Tibial artery (tissue), 4 donors: ENCODE measurements at regions not wholly inside any gene's neighbourhood (a gene's known extent, or its start where the extent isn't known, plus 50 kb on each side); places are given as distances from the start of the nearest gene placed in this dataset.

Source experiments
- DNase-seq, 2 donors: peaks; one replicate each; pipeline ENCODE4 v3.0.0-alpha.2; 2019
- H3K27ac ChIP-seq, 2 donors: fragments of 200-600 bp; sonication (generic) in 1 of 2; 1 replicate in 1 of 2; 2 replicates in 1 of 2; pipeline ENCODE4 v1.5.1; 2018 to 2019; ENCODE audit warnings: mild to moderate bottlenecking in 1 of 2
- H3K27me3 ChIP-seq, 2 donors: fragments of 200-600 bp; sonication (generic) in 1 of 2; one replicate each; pipeline versions ENCODE4 v1.5.1 to v1.6.0; 2016 to 2019
- H3K36me3 ChIP-seq, 3 donors: fragments of 200-600 bp; sonication (generic) in 2 of 3; one replicate each; pipeline ENCODE4 v1.5.1; 2016 to 2019; ENCODE audit warnings: mild to moderate bottlenecking in 2 of 3
- H3K4me1 ChIP-seq, 4 donors: fragments of 200-600 bp; sonication (generic) in 2 of 4; 1 replicate in 3 of 4; 2 replicates in 1 of 4; pipeline ENCODE4 v1.5.1; 2016 to 2019
- H3K4me3 ChIP-seq, 2 donors: fragments of 200-600 bp; sonication (generic) in 1 of 2; 1 replicate in 1 of 2; 2 replicates in 1 of 2; pipeline ENCODE4 v1.5.1; 2018 to 2019; ENCODE audit warnings: mild to moderate bottlenecking in 2 of 2
- H3K9me3 ChIP-seq, 3 donors: fragments of 200-600 bp; sonication (generic) in 1 of 3; one replicate each; pipeline ENCODE4 v1.5.1; 2016 to 2019
- CTCF ChIP-seq, 2 experiments: fragments of 200-600 bp in 1 of 2; fragments of 450-650 bp in 1 of 2; IDR thresholded peaks; one replicate each; pipeline ENCODE4 v1.5.1; 2017 to 2019; ENCODE audit warnings: antibody characterized with exemption in 2 of 2, mild to moderate bottlenecking in 1 of 2, moderate library complexity in 1 of 2
- intact Hi-C: fragments of 100-400 bp; cut with DNase I; formaldehyde crosslinking; loops from one replicate; pipeline ENCODE4 v1.15.0; 2023; ENCODE audit warnings: low total_unique reads

GRCh38 chr2:191601060-191601459 is 76.9 kb upstream of the NABP1 start:
- Histone ChIP-seq H3K4me1 (no peaks in the 10 kb centered on the region), H3K36me3 (no peaks in the 10 kb centered on the region), H3K4me3 (no peak overlapping the region), H3K27me3 (no peaks in the 10 kb centered on the region), H3K9me3 (no peaks in the 10 kb centered on the region), H3K27ac (no peak overlapping the region)
- intact Hi-C loops: no loop called here
- no peak for TF ChIP-seq CTCF (IDR thresholded peaks at IDR 0.05)
- DNase-seq: no peak

- Histone ChIP-seq H3K9me3 (no peaks in the 10 kb centered on the region), H3K27ac (no peak overlapping the region), H3K27me3 (no peaks in the 10 kb centered on the region), H3K36me3 (no peaks in the 10 kb centered on the region), H3K4me3 (no peak overlapping the region), H3K4me1 (no peaks in the 10 kb centered on the region)
- intact Hi-C loops: no loop called here
- DNase-seq: no peak
- TF ChIP-seq CTCF (IDR thresholded peaks at IDR 0.05): no peak
These were observed 73.8 kb upstream of the NABP1 start for GRCh38 chr2:191604154-191604553.

GRCh38 chr2:191607096-191607495 is 70.8 kb upstream of the NABP1 start:
- no peaks in the 10 kb centered on the region for H3K4me1 ChIP-seq
- H3K9me3 ChIP-seq: no peaks in the 10 kb centered on the region
- H3K27ac ChIP-seq: no peak overlapping the region
- no peaks in the 10 kb centered on the region for H3K27me3 ChIP-seq
- H3K36me3 ChIP-seq: no peaks in the 10 kb centered on the region
- intact Hi-C loops: no loop called here
- no peak for TF ChIP-seq CTCF (IDR thresholded peaks at IDR 0.05)
- no peak overlapping the region for H3K4me3 ChIP-seq
- DNase-seq: no peak

GRCh38 chr2:191610756-191611155 is 67.2 kb upstream of the NABP1 start:
- Histone ChIP-seq H3K4me3 (no peak overlapping the region), H3K4me1 (no peaks in the 10 kb centered on the region), H3K27me3 (no peaks in the 10 kb centered on the region), H3K9me3 (no peaks in the 10 kb centered on the region), H3K36me3 (no peaks in the 10 kb centered on the region), H3K27ac (no peak overlapping the region)
- intact Hi-C loops: no loop called here
- TF ChIP-seq CTCF (IDR thresholded peaks at IDR 0.05): no peak
- no peak for DNase-seq

- Histone ChIP-seq H3K9me3 (no peaks in the 10 kb centered on the region), H3K4me1 (no peaks in the 10 kb centered on the region), H3K27ac (no peak overlapping the region), H3K4me3 (no peak overlapping the region), H3K36me3 (no peaks in the 10 kb centered on the region), H3K27me3 (no peaks in the 10 kb centered on the region)
- DNase-seq: no peak
- intact Hi-C loops: no loop called here
- TF ChIP-seq CTCF (IDR thresholded peaks at IDR 0.05): no peak
These were observed 66.3 kb upstream of the NABP1 start for GRCh38 chr2:191611614-191612013.

- TF ChIP-seq CTCF (IDR thresholded peaks at IDR 0.05): no peak
- Histone ChIP-seq H3K36me3 (no peaks in the 10 kb centered on the region), H3K27ac (no peak overlapping the region), H3K4me1 (peaks cover 0 to 1% (median 0%) of the 10 kb centered on the region in 4 donors), H3K9me3 (no peaks in the 10 kb centered on the region), H3K27me3 (no peaks in the 10 kb centered on the region), H3K4me3 (no peak overlapping the region)
- intact Hi-C loops: no loop called here
- no peak for DNase-seq
These were observed 65.4 kb upstream of the NABP1 start for GRCh38 chr2:191612496-191612895.
